ENCODE measurements at regions not wholly inside any gene's neighbourhood (a gene's known extent, or its start where the extent isn't known, plus 50 kb on each side); places are given as distances from the start of the nearest gene placed in this dataset.

- TF ChIP-seq CTCF (optimal IDR thresholded peaks at IDR 0.05 in 1 of 3, IDR thresholded peaks at IDR 0.05 in 1 of 3, conservative IDR thresholded peaks at IDR 0.05 in 1 of 3; ENCODE audit: extremely low read depth in 1 of 3, insufficient read depth in 2 of 3, low read length in 3 of 3): no peak
- no peak for TF ChIP-seq EZH2 (IDR thresholded peaks at IDR 0.05; ENCODE audit: low read length)
Observed at GRCh38 chr7:125820495-125820894, 890.9 kb upstream of the POT1 start.

Data from keratinocyte (primary cell).